Mammary epithelial cell (primary cell): ENCODE measurements at regions not wholly inside any gene's neighbourhood (a gene's known extent, or its start where the extent isn't known, plus 50 kb on each side); places are given as distances from the start of the nearest gene placed in this dataset.
A peak's percentile ranks its signal among the peaks of the same experiment; 100 is the strongest.

Source experiments
- EZH2 ChIP-seq: IDR thresholded peaks from 2 replicates; pipeline ENCODE4 v1.6.1; 2012; ENCODE audit warnings: low read length, inconsistent platforms, borderline replicate concordance
- TF ChIP-seq, protein P1 (sequence below), 2 donors: IDR thresholded peaks in 1 of 2; conservative IDR thresholded peaks in 1 of 2; 2 replicates each; pipeline ENCODE4 v1.5.1; 2011 to 2012; ENCODE audit warnings: inconsistent platforms in 2 of 2, low read length in 2 of 2, mild to moderate bottlenecking in 2 of 2, control low read depth in 1 of 2, low read depth in 1 of 2; ENCODE audit not compliant: insufficient read depth in 1 of 2; ENCODE audit errors: extremely low read depth in 1 of 2

DNA sequence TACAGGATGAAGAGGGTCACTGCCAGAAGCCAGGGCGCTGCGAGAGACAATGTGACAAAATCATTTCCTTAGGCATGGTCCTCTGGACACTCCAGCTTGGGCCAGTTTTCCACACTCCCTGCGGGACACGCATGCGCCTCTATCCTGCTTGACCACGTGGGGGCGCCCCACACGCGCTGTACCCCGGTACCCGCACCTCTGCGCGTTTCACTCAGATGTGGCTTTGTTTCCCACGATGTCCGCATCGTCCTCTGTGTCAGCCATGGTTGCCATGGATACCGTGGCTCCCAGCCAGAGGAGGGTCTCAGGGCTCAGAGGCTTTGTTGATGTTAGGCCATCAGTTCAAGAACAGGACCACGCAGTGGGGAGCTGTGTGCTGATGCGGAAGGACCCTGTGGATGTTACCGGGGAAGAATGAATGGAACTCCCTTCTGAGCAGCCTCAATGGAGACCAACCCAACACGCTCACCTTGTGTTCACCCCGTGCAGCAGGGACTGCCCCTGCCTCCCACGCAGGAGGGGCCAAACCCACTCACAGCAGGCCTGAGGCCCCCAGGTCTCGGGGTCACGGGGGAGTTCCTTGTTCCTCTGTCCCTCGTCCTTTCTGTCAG, 65.8 kb upstream of the SLC22A11 start:
- TF ChIP-seq, protein P1, sequence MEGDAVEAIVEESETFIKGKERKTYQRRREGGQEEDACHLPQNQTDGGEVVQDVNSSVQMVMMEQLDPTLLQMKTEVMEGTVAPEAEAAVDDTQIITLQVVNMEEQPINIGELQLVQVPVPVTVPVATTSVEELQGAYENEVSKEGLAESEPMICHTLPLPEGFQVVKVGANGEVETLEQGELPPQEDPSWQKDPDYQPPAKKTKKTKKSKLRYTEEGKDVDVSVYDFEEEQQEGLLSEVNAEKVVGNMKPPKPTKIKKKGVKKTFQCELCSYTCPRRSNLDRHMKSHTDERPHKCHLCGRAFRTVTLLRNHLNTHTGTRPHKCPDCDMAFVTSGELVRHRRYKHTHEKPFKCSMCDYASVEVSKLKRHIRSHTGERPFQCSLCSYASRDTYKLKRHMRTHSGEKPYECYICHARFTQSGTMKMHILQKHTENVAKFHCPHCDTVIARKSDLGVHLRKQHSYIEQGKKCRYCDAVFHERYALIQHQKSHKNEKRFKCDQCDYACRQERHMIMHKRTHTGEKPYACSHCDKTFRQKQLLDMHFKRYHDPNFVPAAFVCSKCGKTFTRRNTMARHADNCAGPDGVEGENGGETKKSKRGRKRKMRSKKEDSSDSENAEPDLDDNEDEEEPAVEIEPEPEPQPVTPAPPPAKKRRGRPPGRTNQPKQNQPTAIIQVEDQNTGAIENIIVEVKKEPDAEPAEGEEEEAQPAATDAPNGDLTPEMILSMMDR (conservative IDR thresholded peaks at IDR 0.05 in 1 of 2, IDR thresholded peaks at IDR 0.05 in 1 of 2; ENCODE audit: extremely low read depth in 1 of 2, insufficient read depth in 1 of 2, low read depth in 1 of 2, low read length in 2 of 2) = peak; percentile 69 to 95
- peak; percentile 38 for TF ChIP-seq EZH2
